K562 (cell line): ENCODE measurements at regions not wholly inside any gene's neighbourhood (a gene's known extent, or its start where the extent isn't known, plus 50 kb on each side); places are given as distances from the start of the nearest gene placed in this dataset.

Experiments used
- ATAC-seq: fragments of 200-7000 bp; cut with Tn5 transposase; 3 replicates; pipeline ENCODE4 v1.9.1; 2020; ENCODE audit warnings: moderate library complexity
- BruUV-seq: library from RNA; stranded (reverse); fragments of 400-500 nt; replicated peaks from 2 replicates; lab custom pipeline; 2021; lab: Mats Ljungman, UMichigan
- CTCF ChIA-PET: fragments of 300-600 bp; formaldehyde crosslinking; extraction: SDS; loops from one replicate; lab custom pipeline; 2021; ENCODE audit warnings: low intra/inter-chr PET ratio; lab: Yijun Ruan, JAX
- POLR2A ChIA-PET: fragments of 300-600, 350-650 bp; sonication (Branson Sonifier 250); formaldehyde crosslinking; extraction: SDS; loops from one replicate; lab custom pipeline; 2021; ENCODE audit warnings: antibody characterized with exemption, inconsistent platforms; lab: Yijun Ruan, JAX
- DNase-seq, 4 experiments: peaks; one replicate each; pipeline versions ENCODE4 v3.0.0 to v3.0.0-alpha.2; 2011 to 2018; ENCODE audit warnings: low spot score in 3 of 4, mixed read lengths in 3 of 4; ENCODE audit errors: extremely low read depth in 1 of 4
- FAIRE-seq: peaks from 2 replicates; lab custom pipeline; 2011; peaks lifted over from hg19 to GRCh38; lab: Jason Lieb, UNC
- H2AFZ ChIP-seq: 2 replicates; pipeline ENCODE4 v1.6.0; 2011; ENCODE audit warnings: low read depth, low read length, control low read depth, inconsistent platforms
- H3K27ac ChIP-seq: fragments of 200-600 bp; 3 replicates; pipeline ENCODE4 v1.8.0; 2011; ENCODE audit warnings: low read depth, mild to moderate bottlenecking, control low read depth, inconsistent platforms, low read length, moderate library complexity, mixed read lengths; ENCODE audit errors: extremely low read depth
- H3K27me3 ChIP-seq, 2 experiments: fragments of 300-600 bp in 1 of 2; 2 replicates in 1 of 2; 3 replicates in 1 of 2; pipeline versions ENCODE4 v1.6.0 to v1.8.0; 2011; ENCODE audit warnings: inconsistent platforms in 2 of 2, low read length in 2 of 2, mild to moderate bottlenecking in 1 of 2, mixed read lengths in 1 of 2, moderate library complexity in 1 of 2; ENCODE audit not compliant: control insufficient read depth in 2 of 2, insufficient read depth in 2 of 2
- H3K36me3 ChIP-seq: fragments of 300-600 bp; 3 replicates; pipeline ENCODE4 v1.8.0; 2011; ENCODE audit warnings: mild to moderate bottlenecking, low read length, inconsistent platforms; ENCODE audit not compliant: control insufficient read depth, insufficient read depth
- H3K4me1 ChIP-seq, 2 experiments: fragments of 200-600 bp in 1 of 2; replicated peaks in 1 of 2; 2 replicates in 1 of 2; 3 replicates in 1 of 2; pipeline versions ENCODE4 v1.5.1 to v1.8.0; 2011; ENCODE audit warnings: inconsistent platforms in 2 of 2, low read length in 2 of 2, mild to moderate bottlenecking in 1 of 2, mixed read lengths in 1 of 2, moderate library complexity in 1 of 2; ENCODE audit not compliant: control insufficient read depth in 2 of 2, insufficient read depth in 2 of 2
- H3K4me2 ChIP-seq: 2 replicates; pipeline ENCODE4 v1.6.1; 2011; ENCODE audit warnings: low read length, control low read depth, inconsistent platforms, mixed read lengths; ENCODE audit not compliant: insufficient read depth
- H3K4me3 ChIP-seq: fragments of 200-600 bp; sonication (generic), shearing (Covaris generic); 2 replicates; pipeline ENCODE4 v1.5.1; 2016; ENCODE audit warnings: control low read depth, inconsistent platforms
- H3K79me2 ChIP-seq: fragments of 200-600 bp; 3 replicates; pipeline ENCODE4 v1.8.0; 2011; ENCODE audit warnings: low read length, inconsistent platforms; ENCODE audit not compliant: control insufficient read depth, insufficient read depth
- H3K9ac ChIP-seq, 2 experiments: 2 replicates each; pipeline versions ENCODE4 v1.6.0 to v1.6.1; 2011; ENCODE audit warnings: low read depth in 2 of 2, low read length in 2 of 2, control low read depth in 1 of 2, inconsistent platforms in 1 of 2, mild to moderate bottlenecking in 1 of 2, mixed read lengths in 1 of 2; ENCODE audit not compliant: insufficient read depth in 1 of 2
- H3K9me1 ChIP-seq: one replicate; pipeline ENCODE4 v1.6.0; 2011; ENCODE audit warnings: inconsistent platforms, mild to moderate bottlenecking, low read length, moderate library complexity; ENCODE audit not compliant: control insufficient read depth, insufficient read depth
- H3K9me3 ChIP-seq: replicated peaks from 2 replicates; pipeline ENCODE4 v1.5.1; 2011; ENCODE audit warnings: low read depth, low read length, inconsistent platforms; ENCODE audit not compliant: control insufficient read depth, insufficient read depth
- H4K20me1 ChIP-seq: replicated peaks from 2 replicates; pipeline ENCODE4 v1.6.1; 2011; ENCODE audit warnings: low read length, inconsistent platforms, mixed read lengths; ENCODE audit not compliant: control insufficient read depth, insufficient read depth
- CREM ChIP-seq: IDR thresholded peaks from 2 replicates; pipeline ENCODE4 v1.6.1; 2014; ENCODE audit warnings: antibody characterized with exemption, low read depth
- DACH1 ChIP-seq: fragments of 450-650 bp; IDR thresholded peaks from 2 replicates; pipeline ENCODE4 v1.6.1; 2018; ENCODE audit not compliant: partially characterized antibody
- MGA ChIP-seq: fragments of 450-650 bp; IDR thresholded peaks from 2 replicates; pipeline ENCODE4 v1.6.1; 2016; ENCODE audit warnings: mild to moderate bottlenecking, moderate library complexity
- USF1 ChIP-seq: sonication (generic); formaldehyde crosslinking; IDR thresholded peaks from 2 replicates; pipeline ENCODE4 v1.9.0; 2022; ENCODE audit warnings: mild to moderate bottlenecking, missing genetic modification reagents
- ZNF3 ChIP-seq: fragments of 250-450 bp; sonication (Bioruptor Pico); IDR thresholded peaks from 2 replicates; pipeline ENCODE4 v1.5.0; 2021; ENCODE audit warnings: mild to moderate bottlenecking, moderate library complexity
- WGBS: fragments of 100-300 bp; shearing (Covaris generic); methylation state at CpG from one replicate; pipeline ENCODE4 v1.1.6; 2016; ENCODE audit warnings: low coverage, mixed read lengths; ENCODE audit not compliant: insufficient coverage; ENCODE audit errors: missing lambda C conversion rate; 5-methylcytosine and 5-hydroxymethylcytosine counted together
- in situ Hi-C: fragments of 300-500 bp; cut with MboI; formaldehyde crosslinking; loops from 4 replicates; pipeline ENCODE4 v1.15.0; 2018; ENCODE audit warnings: inconsistent platforms, mixed read lengths
- intact Hi-C: fragments of 100-400 bp; cut with micrococcal nuclease; formaldehyde crosslinking; loops from 2 replicates; pipeline ENCODE4 v1.14.2; 2022

GRCh38 chr12:92340441-92341064 is 194.9 kb upstream of the BTG1 start:
- H3K4me3 ChIP-seq = peak overlapping the region; percentile 12; the same call in 1 of the 2 replicates
- H3K79me2 ChIP-seq = no peaks in the 10 kb centered on the region
- WGBS = 31% methylated on average over 6 of the region's 6 CpGs
- H3K36me3 ChIP-seq = no peaks in the 10 kb centered on the region
- H3K4me2 ChIP-seq = peak overlapping the region; percentile 72
- FAIRE-seq (no peak), ATAC-seq (peak; percentile 31; the same call in 2 of the 3 replicates), DNase-seq (no peak)
- intact Hi-C loops = loop anchor here (5.0 kb wide), 2 partner anchors 62 to 193 kb away; partner anchors contain the start of gene BTG1
- POLR2A ChIA-PET = interaction anchor here (0.9 to 1.7 kb wide), 4 partner anchors 9 to 195 kb away, joined by 3 to 8 read pairs (median 5); partner anchors contain the start of gene BTG1
- BruUV-seq = no TSS peak
- H3K4me1 ChIP-seq = peaks cover 4 to 30% of the 10 kb centered on the region in 2 experiments; a peak in 4 of 5 replicates
- no peaks in the 10 kb centered on the region for H3K9me3 ChIP-seq
- H3K9ac ChIP-seq = peak overlapping the region in 1 of 2 experiments; percentile 53; a peak in 2 of 4 replicates
- peak overlapping the region; percentile 78 for H3K27ac ChIP-seq
- H4K20me1 ChIP-seq = no peaks in the 10 kb centered on the region
- H2AFZ ChIP-seq = peak overlapping the region; percentile 96
- no peaks in the 10 kb centered on the region for H3K9me1 ChIP-seq
- H3K27me3 ChIP-seq = no peaks in the 10 kb centered on the region
- in situ Hi-C loops = no loop called here
- CTCF ChIA-PET = no interaction called here
- TF ChIP-seq CREM (0 out of 2 replicates have a peak, but pooled peaks have one; percentile 16), DACH1 (peak; percentile 60), MGA (peak; percentile 62), ZNF3 (CRISPR knock-in tag) (no peak), USF1 (CRISPR knock-in tag) (peak; percentile 30; the same call in 1 of the 2 replicates)
